WTC11 (cell line): ENCODE measurements at regions not wholly inside any gene's neighbourhood (a gene's known extent, or its start where the extent isn't known, plus 50 kb on each side); places are given as distances from the start of the nearest gene placed in this dataset.

Experiments
- ATAC-seq: fragments of 200-7000 bp; cut with Tn5 transposase; 2 replicates; pipeline ENCODE4 v1.10.0; 2021; ENCODE audit warnings: mild to moderate bottlenecking, moderate library complexity
- CTCF ChIA-PET: fragments of 300-600 bp; sonication (Branson Sonifier 250); formaldehyde crosslinking; loops from one replicate; lab custom pipeline; 2021; ENCODE audit warnings: antibody characterized with exemption; lab: Charles Lee
- POLR2A ChIA-PET: fragments of 350-600 bp; sonication (Branson Sonifier 250); formaldehyde crosslinking; loops from one replicate; lab custom pipeline; 2021; ENCODE audit warnings: antibody characterized with exemption; lab: Charles Lee
- DNase-seq: peaks from one replicate; pipeline ENCODE4 v3.0.0; 2021; ENCODE audit warnings: low spot score
- H3K27ac Mint-ChIP-seq: 2 replicates; pipeline ENCODE4 v1.8.0; 2021; ENCODE audit warnings: mixed read lengths
- H3K27me3 Mint-ChIP-seq: 2 replicates; pipeline ENCODE4 v1.8.0; 2021; ENCODE audit warnings: low read depth, mild to moderate bottlenecking, moderate library complexity, mixed read lengths
- H3K36me3 Mint-ChIP-seq: 2 replicates; pipeline ENCODE4 v1.8.0; 2021; ENCODE audit warnings: mixed read lengths
- H3K4me1 Mint-ChIP-seq: 2 replicates; pipeline ENCODE4 v1.8.0; 2022; ENCODE audit warnings: mixed read lengths
- H3K4me3 Mint-ChIP-seq: 2 replicates; pipeline ENCODE4 v1.8.0; 2021; ENCODE audit warnings: mild to moderate bottlenecking, moderate library complexity, mixed read lengths
- H3K9me3 Mint-ChIP-seq: 2 replicates; pipeline ENCODE4 v1.8.0; 2021; ENCODE audit warnings: mixed read lengths
- ELF4 ChIP-seq: sonication (generic); formaldehyde crosslinking; IDR thresholded peaks from 2 replicates; pipeline ENCODE4 v1.8.1; 2022; ENCODE audit warnings: low read depth, mild to moderate bottlenecking, moderate library complexity, missing genetic modification reagents
- ESRRA ChIP-seq: sonication (generic); formaldehyde crosslinking; IDR thresholded peaks from 2 replicates; pipeline ENCODE4 v1.8.1; 2022; ENCODE audit warnings: mild to moderate bottlenecking, missing genetic modification reagents, borderline replicate concordance
- FOXJ3 ChIP-seq: sonication (generic); formaldehyde crosslinking; IDR thresholded peaks from 2 replicates; pipeline ENCODE4 v1.9.0; 2021; ENCODE audit warnings: missing genetic modification reagents, mild to moderate bottlenecking, borderline replicate concordance
- FOXK1 ChIP-seq: sonication (generic); formaldehyde crosslinking; IDR thresholded peaks from 2 replicates; pipeline ENCODE4 v1.8.0; 2022; ENCODE audit warnings: mild to moderate bottlenecking, moderate library complexity, missing genetic modification reagents
- GABPB1 ChIP-seq: sonication (generic); formaldehyde crosslinking; IDR thresholded peaks from 2 replicates; pipeline ENCODE4 v1.8.1; 2023; ENCODE audit warnings: mild to moderate bottlenecking, missing genetic modification reagents
- MYBL2 ChIP-seq: sonication (generic); formaldehyde crosslinking; IDR thresholded peaks from 2 replicates; pipeline ENCODE4 v1.8.1; 2023; ENCODE audit warnings: mild to moderate bottlenecking, moderate library complexity, missing genetic modification reagents
- SMAD4 ChIP-seq: sonication (generic); formaldehyde crosslinking; IDR thresholded peaks from 2 replicates; pipeline ENCODE4 v1.8.0; 2022; ENCODE audit warnings: mild to moderate bottlenecking, missing genetic modification reagents
- SOX15 ChIP-seq: fragments of 250-450 bp; sonication (Bioruptor Pico); IDR thresholded peaks from 2 replicates; pipeline ENCODE4 v1.9.0; 2021; ENCODE audit warnings: mild to moderate bottlenecking
- SP1 ChIP-seq: sonication (generic); formaldehyde crosslinking; conservative IDR thresholded peaks from 2 replicates; pipeline ENCODE4 v1.8.1; 2022; ENCODE audit warnings: missing genetic modification reagents
- ZNF121 ChIP-seq: sonication (generic); formaldehyde crosslinking; IDR thresholded peaks from 2 replicates; pipeline ENCODE4 v1.8.0; 2023; ENCODE audit warnings: missing genetic modification reagents
- ZNF396 ChIP-seq: fragments of 250-450 bp; sonication (Bioruptor Pico); IDR thresholded peaks from 2 replicates; pipeline ENCODE4 v1.8.0; 2021; ENCODE audit warnings: mild to moderate bottlenecking, moderate library complexity, borderline replicate concordance
- ZNF416 ChIP-seq: fragments of 250-450 bp; sonication (Bioruptor Pico); IDR thresholded peaks from 2 replicates; pipeline ENCODE4 v1.9.0; 2021; ENCODE audit warnings: mild to moderate bottlenecking, inconsistent platforms
- ZNF423 ChIP-seq: fragments of 250-450 bp; sonication (Bioruptor Pico); IDR thresholded peaks from 2 replicates; pipeline ENCODE4 v2.1.2; 2022; ENCODE audit warnings: mild to moderate bottlenecking, moderate library complexity
- TF ChIP-seq, protein P1 (sequence below): sonication (generic); formaldehyde crosslinking; IDR thresholded peaks from 2 replicates; pipeline ENCODE4 v1.8.1; 2023; ENCODE audit warnings: mild to moderate bottlenecking, missing genetic modification reagents, moderate library complexity
- TF ChIP-seq, protein P2 (sequence below): fragments of 250-450 bp; sonication (Bioruptor Pico); IDR thresholded peaks from 2 replicates; pipeline ENCODE4 v1.9.0; 2021; ENCODE audit warnings: mild to moderate bottlenecking
- TF ChIP-seq, protein P3 (sequence below): fragments of 250-450 bp; sonication (Bioruptor Pico); IDR thresholded peaks from 2 replicates; pipeline ENCODE4 v1.9.0; 2021; ENCODE audit warnings: mild to moderate bottlenecking
- TF ChIP-seq, protein P4 (sequence below): sonication (generic); formaldehyde crosslinking; IDR thresholded peaks from 2 replicates; pipeline ENCODE4 v1.8.1; 2023; ENCODE audit warnings: mild to moderate bottlenecking, missing genetic modification reagents
- TF ChIP-seq, protein P5 (sequence below): fragments of 200-600 bp; IDR thresholded peaks from 2 replicates; pipeline ENCODE4 v1.8.0; 2022; ENCODE audit warnings: antibody characterized with exemption

DNA sequence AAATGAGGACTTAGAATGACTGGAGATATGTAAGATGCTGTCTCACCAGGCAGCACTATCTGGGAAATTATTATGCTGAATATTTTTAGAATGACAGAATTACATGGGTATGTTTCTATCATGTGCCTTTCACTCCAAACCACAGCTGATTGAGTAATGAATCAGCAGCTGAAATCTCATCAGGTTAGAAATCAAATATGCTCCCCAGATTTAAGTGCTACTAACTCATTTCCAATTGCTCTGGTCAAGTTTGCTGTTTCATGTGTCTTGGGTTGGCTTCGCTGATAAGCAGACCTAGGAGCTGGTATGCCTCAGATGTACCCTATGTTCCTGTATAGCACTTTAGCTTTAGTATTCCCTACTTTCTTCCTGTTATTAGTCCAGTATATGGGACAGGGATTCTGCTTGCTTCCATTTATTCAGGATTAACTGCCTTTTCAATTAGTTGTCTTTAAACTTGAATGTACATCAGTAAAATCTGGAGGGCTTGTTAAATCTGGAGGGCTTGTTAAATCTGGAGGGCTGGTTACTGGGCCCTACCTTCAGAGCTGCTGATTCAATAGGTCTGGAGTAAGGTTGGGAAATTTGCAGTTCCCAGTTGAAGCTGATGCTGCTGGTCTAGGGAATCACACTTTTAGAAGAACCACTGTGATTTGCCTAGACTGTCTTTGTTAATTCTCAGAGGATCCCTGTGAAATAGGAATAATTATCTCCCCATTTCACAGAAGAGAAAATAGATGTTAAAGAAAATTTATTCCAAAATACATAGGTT is 172.9 kb downstream of the DKK1 start:
- Mint-ChIP-seq H3K36me3 (no peaks in the 10 kb centered on the region), H3K27me3 (no peaks in the 10 kb centered on the region; the same call in 1 of the 2 replicates), H3K4me3 (no peak overlapping the region), H3K4me1 (no peaks in the 10 kb centered on the region), H3K9me3 (no peaks in the 10 kb centered on the region), H3K27ac (no peak overlapping the region)
- ChIA-PET CTCF (interaction anchor here (0.5 to 3.6 kb wide), 7 partner anchors 80 to 179 kb away, joined by 3 to 23 read pairs (median 4); partner anchors contain the start of gene DKK1), POLR2A (no interaction called here)
- DNase-seq (no peak), ATAC-seq (no peak)
- TF ChIP-seq ESRRA (CRISPR knock-in tag), result no peak
- TF ChIP-seq, protein P1, sequence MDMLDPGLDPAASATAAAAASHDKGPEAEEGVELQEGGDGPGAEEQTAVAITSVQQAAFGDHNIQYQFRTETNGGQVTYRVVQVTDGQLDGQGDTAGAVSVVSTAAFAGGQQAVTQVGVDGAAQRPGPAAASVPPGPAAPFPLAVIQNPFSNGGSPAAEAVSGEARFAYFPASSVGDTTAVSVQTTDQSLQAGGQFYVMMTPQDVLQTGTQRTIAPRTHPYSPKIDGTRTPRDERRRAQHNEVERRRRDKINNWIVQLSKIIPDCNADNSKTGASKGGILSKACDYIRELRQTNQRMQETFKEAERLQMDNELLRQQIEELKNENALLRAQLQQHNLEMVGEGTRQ, result no peak
- TF ChIP-seq GABPB1 (CRISPR knock-in tag), result no peak
- no peak for TF ChIP-seq ZNF121 (CRISPR knock-in tag)
- TF ChIP-seq, protein P2, sequence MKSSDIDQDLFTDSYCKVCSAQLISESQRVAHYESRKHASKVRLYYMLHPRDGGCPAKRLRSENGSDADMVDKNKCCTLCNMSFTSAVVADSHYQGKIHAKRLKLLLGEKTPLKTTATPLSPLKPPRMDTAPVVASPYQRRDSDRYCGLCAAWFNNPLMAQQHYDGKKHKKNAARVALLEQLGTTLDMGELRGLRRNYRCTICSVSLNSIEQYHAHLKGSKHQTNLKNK (CRISPR knock-in tag), result no peak
- no peak for TF ChIP-seq ZNF423 (CRISPR knock-in tag)
- TF ChIP-seq SMAD4 (CRISPR knock-in tag), result no peak
- TF ChIP-seq, protein P3, sequence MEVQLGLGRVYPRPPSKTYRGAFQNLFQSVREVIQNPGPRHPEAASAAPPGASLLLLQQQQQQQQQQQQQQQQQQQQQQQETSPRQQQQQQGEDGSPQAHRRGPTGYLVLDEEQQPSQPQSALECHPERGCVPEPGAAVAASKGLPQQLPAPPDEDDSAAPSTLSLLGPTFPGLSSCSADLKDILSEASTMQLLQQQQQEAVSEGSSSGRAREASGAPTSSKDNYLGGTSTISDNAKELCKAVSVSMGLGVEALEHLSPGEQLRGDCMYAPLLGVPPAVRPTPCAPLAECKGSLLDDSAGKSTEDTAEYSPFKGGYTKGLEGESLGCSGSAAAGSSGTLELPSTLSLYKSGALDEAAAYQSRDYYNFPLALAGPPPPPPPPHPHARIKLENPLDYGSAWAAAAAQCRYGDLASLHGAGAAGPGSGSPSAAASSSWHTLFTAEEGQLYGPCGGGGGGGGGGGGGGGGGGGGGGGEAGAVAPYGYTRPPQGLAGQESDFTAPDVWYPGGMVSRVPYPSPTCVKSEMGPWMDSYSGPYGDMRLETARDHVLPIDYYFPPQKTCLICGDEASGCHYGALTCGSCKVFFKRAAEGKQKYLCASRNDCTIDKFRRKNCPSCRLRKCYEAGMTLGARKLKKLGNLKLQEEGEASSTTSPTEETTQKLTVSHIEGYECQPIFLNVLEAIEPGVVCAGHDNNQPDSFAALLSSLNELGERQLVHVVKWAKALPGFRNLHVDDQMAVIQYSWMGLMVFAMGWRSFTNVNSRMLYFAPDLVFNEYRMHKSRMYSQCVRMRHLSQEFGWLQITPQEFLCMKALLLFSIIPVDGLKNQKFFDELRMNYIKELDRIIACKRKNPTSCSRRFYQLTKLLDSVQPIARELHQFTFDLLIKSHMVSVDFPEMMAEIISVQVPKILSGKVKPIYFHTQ (CRISPR knock-in tag), result no peak
- no peak for TF ChIP-seq ZNF396 (CRISPR knock-in tag)
- TF ChIP-seq FOXK1 (CRISPR knock-in tag), result no peak
- TF ChIP-seq, protein P4, sequence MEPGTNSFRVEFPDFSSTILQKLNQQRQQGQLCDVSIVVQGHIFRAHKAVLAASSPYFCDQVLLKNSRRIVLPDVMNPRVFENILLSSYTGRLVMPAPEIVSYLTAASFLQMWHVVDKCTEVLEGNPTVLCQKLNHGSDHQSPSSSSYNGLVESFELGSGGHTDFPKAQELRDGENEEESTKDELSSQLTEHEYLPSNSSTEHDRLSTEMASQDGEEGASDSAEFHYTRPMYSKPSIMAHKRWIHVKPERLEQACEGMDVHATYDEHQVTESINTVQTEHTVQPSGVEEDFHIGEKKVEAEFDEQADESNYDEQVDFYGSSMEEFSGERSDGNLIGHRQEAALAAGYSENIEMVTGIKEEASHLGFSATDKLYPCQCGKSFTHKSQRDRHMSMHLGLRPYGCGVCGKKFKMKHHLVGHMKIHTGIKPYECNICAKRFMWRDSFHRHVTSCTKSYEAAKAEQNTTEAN, result no peak
- TF ChIP-seq FOXJ3 (CRISPR knock-in tag), result no peak
- no peak for TF ChIP-seq MYBL2
- no peak for TF ChIP-seq ZNF416 (CRISPR knock-in tag)
- TF ChIP-seq SOX15, result no peak
- no peak for TF ChIP-seq ELF4

DNA sequence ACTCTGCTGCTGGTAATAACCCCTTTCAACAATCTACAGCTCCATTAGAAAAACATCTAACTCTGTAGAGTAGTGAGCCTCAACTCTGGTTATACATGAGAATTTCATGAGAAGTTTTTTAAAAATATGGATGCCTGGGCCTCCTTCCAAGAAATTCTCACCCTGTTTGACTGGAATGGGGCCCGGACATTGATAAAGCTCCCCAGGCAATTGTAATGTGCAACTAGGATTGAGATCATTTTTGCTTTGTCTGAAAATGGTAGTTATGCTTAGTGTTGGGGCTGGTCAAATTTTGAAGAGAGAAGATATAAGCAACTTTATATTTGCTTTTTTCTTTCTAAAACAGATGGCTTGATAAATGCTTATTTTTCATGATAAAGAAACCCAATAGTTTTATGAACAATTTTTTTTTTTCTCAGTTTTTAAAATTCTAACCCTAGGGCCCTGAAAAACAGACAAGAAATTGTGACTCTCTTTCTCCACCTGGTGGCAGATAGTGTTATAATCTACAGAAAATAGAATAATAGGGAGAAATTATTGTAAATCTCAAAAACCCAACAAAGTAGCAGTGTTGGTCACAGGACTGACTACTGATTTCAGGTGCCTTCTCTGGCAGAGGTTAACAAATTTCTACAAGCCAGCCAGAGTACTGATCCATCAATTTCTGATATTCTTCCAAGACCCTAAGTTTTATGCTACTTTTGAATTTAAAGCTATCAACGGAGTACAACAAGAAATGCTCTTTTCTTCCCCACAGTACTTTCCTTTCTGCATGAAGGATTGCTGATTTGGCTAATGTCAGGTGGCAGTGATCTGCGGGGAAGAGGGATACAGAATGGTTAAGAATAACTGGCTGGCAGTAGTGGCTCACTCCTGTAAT is 174.8 kb downstream of the DKK1 start:
- H3K36me3 Mint-ChIP-seq, result no peaks in the 10 kb centered on the region
- ChIA-PET CTCF (interaction anchor here (1.0 to 3.6 kb wide), 8 partner anchors 19 to 181 kb away, joined by 3 to 23 read pairs (median 4); partner anchors contain the start of gene DKK1), POLR2A (no interaction called here)
- ATAC-seq (no peak), DNase-seq (no peak)
- no peaks in the 10 kb centered on the region for H3K4me1 Mint-ChIP-seq
- no peaks in the 10 kb centered on the region; the same call in 1 of the 2 replicates for H3K27me3 Mint-ChIP-seq
- no peak overlapping the region for H3K4me3 Mint-ChIP-seq
- H3K27ac Mint-ChIP-seq, result no peak overlapping the region
- H3K9me3 Mint-ChIP-seq, result no peaks in the 10 kb centered on the region
- TF ChIP-seq, protein P5, sequence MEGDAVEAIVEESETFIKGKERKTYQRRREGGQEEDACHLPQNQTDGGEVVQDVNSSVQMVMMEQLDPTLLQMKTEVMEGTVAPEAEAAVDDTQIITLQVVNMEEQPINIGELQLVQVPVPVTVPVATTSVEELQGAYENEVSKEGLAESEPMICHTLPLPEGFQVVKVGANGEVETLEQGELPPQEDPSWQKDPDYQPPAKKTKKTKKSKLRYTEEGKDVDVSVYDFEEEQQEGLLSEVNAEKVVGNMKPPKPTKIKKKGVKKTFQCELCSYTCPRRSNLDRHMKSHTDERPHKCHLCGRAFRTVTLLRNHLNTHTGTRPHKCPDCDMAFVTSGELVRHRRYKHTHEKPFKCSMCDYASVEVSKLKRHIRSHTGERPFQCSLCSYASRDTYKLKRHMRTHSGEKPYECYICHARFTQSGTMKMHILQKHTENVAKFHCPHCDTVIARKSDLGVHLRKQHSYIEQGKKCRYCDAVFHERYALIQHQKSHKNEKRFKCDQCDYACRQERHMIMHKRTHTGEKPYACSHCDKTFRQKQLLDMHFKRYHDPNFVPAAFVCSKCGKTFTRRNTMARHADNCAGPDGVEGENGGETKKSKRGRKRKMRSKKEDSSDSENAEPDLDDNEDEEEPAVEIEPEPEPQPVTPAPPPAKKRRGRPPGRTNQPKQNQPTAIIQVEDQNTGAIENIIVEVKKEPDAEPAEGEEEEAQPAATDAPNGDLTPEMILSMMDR, result peak; percentile 35; the same call in 1 of the 2 replicates
- TF ChIP-seq SP1 (CRISPR knock-in tag), result no peak
